ENCODE measurements at regions not wholly inside any gene's neighbourhood (a gene's known extent, or its start where the extent isn't known, plus 50 kb on each side); places are given as distances from the start of the nearest gene placed in this dataset.
A peak's percentile ranks its signal among the peaks of the same experiment; 100 is the strongest.

GRCh38 chr6:23390221-23390620 is 735.8 kb upstream of the NRSN1 start:
- DNase-seq = no peak

GRCh38 chr6:23394681-23395080 is 731.3 kb upstream of the NRSN1 start:
- no peak for DNase-seq

DNA sequence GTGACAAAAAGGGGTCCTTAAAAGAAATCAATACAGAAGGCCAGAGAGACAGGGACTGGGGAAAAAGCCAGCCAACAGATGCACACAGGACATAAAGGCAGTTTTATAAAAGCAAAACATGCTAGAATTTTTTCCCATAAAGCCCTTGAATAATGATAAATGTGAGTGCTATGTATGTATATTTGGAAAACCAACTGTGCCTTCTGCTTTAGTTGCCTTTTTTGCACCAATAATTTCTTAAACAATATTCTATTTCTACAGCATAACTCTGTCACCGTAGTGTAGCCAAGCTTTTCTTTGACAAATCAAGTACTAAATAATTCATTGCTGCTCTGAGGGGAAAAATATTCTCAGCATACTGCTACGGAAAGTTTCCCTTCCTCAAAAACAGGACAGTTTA is 730.6 kb upstream of the NRSN1 start:
- no peak for DNase-seq

DNA sequence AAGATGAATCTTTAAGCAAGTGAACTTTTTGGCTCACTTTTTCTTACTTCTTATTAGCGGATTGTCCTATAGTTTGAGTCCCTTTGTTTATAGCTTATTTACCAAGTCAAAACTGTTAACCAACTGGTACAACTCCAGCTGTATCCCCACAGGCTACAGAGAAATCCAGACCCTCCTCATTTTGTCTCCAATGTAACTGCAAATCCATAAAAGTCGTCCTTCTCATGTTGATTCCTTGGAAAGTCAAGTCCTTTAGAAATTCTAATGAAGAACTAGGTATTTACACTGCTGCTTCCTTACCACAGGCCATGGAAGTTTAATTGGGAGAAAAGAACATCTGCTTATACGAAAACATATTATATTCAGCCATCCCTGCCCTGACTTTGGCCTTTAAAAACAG is 729.1 kb upstream of the NRSN1 start:
- no peak for DNase-seq

DNA sequence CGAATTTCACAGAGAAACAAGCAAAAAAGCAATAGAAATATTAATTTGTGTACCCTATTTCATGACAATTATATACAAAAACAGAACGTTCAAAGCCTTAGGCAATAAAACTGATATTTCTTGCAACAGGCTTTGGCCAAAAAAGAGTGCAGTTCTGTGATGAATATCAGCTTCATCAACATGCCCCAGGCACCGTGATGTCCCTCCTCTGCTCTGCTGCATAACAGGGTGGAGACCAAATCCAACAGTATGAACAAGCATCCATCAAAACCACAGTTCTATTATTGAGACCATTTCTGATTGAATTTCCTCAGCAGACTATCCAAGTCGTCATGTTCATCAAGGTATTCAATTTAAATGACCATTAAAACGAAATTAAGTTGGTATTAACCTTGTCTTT is 722.6 kb upstream of the NRSN1 start:
- no peak for DNase-seq

DNA sequence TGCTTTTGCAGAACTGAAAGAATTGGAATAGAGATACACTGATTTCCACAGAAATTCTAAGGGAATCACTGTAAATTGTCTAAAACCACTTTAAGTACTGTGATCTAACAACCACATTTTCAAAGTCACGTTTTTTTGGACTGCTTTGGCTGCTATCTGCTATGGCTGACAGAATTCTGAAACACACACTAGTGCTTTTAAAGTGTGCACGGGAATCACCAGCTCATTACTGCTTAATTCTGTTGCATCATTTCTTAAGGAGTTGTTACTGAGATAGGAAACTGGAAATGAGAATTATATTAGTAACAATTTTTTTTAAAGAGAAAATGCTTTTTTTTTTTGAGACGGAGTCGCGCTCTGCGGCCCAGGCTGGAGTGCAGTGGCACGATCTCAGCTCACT is 716.5 kb upstream of the NRSN1 start:
- no peak for DNase-seq

DNA sequence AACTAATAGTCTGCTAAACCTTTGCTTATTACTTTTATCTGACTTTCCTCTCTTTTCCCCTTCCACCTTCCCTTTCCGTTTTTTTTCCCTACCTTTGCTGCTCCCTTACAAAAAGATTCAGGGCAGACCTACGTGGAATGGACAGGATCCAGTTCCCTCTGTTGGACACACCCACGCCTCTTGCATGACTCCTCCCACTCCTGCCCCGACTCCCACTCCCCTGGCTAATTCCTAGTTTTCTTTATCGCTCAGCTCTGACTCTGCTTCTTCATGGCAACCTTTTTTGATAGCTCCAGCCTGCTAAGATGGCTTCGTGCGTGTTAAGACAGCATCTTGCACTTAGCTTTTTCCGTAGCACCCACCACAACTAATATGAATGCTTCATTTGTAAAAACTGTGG is 715.6 kb upstream of the NRSN1 start:
- DNase-seq = no peak

DNA sequence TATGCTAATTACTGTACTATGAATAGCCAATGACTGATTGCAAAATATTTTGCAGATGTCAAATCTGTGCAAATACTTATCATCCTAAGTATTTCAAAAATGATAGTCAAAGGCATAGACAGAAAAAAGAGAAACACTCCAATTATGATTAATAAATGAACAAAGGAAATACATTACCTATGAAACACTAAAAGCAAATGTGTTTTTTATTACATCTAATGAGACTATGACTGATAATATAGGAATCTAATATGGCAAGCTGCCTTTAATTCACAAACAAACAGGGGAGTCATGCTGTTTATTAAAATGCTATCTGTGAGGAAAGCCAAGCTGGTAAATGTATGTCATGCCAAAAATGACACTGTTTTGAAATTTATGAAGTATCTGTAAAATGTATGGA is 713.2 kb upstream of the NRSN1 start:
- DNase-seq = no peak

DNA sequence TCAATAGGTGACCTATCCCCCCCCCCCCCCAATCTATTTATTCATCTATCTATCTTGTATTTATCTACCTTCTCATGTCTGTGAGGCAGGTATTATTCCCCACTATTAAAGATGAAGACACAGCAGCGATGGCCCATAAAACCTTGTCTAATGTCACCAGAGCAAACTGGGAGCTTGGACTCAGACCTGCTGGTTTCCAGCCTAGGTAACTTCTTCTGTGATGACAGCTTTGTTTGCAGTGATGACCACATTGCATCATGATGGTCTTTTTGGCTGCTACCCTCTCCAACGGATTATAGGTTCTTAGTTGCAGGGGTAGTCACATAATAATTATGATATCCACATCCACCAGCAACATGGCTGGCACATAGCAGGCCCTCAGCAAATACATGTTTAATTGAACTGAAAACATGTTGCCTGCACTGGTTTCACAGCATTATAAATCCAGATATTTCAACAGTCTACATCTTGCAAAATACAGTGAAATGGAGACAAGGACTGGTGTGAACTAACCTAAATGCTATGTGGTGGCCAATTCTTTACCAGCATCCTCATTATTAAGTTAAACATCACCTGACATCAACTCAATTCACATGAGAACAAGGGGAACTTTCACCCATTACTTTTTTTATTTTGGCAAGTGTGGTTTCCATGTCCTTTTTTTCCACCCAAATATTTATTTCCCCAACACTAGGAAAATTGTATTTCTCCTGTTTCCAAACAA is 712.5 kb upstream of the NRSN1 start:
- DNase-seq = no peak

DNA sequence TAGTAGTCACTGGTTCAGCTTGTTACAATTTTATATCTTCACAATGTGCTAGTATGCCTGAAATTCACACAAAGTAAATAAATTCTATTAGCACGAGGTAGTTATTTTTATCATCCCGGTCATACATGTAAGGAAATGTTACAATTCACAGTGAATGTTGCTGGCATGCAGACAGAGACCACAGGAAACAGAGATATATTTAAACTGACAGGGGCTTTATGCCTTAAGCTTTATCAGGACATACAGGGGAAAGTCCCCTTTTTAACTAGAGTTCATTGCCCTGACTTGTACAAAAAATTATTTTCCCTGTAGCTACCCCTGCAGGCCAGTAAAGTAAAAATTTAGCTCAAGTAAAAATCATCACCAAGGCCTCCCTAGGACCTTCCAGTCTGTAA is 712.0 kb upstream of the NRSN1 start:
- DNase-seq = no peak

DNA sequence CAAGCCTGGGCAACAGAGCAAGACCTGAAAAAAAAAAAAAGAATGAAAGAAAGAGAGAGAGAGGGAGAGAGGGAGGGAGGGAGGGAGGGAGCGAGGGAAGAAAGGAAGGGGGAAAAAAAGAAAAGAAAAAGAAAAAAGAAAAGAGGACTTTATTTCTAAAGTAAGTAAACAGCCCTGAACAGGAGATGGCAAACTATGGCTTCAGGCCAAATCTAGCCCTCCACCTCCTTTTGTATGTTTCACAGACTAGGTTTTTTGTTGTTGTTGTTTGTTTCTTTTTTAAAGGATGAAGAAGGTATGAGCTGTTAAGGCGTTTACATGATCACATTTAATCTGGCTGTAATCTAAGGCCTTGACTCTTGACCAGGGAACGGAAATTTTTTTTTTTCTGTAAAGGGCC is 711.1 kb upstream of the NRSN1 start:
- no peak for DNase-seq

DNA sequence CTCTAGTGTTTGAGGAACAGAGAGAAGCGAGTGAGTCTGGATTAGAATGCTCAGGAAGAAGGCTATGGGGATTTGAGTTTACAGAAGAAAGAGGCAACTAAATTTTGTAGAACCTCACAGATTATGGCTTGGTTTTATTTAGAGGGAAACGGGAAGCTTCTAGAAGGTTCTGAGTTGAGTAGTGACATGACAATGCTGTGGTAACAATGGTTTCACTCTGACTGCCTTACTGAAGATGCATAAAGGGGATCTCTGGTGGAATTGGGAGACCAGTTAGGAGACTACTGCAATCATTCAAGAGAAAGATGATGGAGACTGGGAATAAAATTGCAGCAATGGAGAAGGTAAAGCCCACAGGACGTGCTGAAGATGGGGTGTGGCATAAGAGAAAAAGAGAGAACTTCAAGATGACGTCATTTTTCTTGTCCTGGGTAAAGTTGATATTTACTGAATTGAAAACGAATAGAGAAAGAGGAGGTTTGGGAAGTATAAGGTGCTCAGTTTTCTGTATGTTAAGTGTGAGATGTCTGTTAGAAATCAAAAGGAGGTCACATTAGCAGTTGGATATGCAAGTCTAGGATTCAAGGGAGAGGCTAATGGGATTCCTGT is 710.1 kb upstream of the NRSN1 start:
- no peak for DNase-seq

GRCh38 chr6:23417133-23417532 is 708.9 kb upstream of the NRSN1 start:
- DNase-seq = no peak

- no peak for DNase-seq
Measured at GRCh38 chr6:23418095-23418494, 707.9 kb upstream of the NRSN1 start.

- DNase-seq = no peak
Measured at GRCh38 chr6:23419046-23419445, 707.0 kb upstream of the NRSN1 start.

GRCh38 chr6:23420659-23421350 is 705.2 kb upstream of the NRSN1 start:
- no peak for DNase-seq

DNA sequence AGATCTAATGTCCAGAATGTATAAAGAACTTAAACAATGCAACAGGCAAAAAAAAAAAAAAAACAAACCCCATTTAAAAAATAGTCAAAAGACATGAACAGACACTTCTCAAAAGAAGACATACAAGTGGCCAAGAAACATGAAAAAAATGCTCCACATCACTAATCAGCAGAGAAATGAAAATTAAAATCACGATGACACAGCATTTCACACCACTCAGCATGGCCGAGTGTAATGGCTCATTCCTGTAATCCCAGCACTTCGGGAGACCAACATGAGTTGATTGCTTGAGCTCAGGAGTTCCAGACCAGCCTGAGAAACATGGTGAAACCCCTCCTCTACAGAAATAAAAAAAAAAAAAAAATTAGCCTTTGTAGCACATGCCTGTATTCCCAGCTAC is 701.4 kb upstream of the NRSN1 start:
- no peak for DNase-seq

GRCh38 chr6:23435126-23435525 is 690.9 kb upstream of the NRSN1 start:
- DNase-seq = no peak

DNA sequence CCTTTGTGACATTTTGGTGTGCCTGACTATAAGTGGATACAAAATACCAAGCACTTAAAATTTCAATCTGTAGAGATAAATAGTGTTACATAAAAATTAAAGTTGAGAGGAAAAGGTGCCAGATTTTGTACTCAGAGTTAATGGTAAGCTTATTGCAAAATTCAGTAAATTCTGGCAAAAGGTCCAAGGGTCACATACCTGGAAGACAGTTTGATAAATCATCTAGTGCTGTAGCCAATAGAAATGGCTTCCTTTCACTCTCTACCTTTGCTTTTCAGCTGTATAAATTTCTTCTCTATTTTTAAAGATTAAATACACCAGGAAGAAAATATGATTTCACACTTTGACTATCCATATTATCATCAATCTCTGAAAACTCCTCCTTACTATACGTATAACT is 690.2 kb upstream of the NRSN1 start:
- no peak for DNase-seq

DNA sequence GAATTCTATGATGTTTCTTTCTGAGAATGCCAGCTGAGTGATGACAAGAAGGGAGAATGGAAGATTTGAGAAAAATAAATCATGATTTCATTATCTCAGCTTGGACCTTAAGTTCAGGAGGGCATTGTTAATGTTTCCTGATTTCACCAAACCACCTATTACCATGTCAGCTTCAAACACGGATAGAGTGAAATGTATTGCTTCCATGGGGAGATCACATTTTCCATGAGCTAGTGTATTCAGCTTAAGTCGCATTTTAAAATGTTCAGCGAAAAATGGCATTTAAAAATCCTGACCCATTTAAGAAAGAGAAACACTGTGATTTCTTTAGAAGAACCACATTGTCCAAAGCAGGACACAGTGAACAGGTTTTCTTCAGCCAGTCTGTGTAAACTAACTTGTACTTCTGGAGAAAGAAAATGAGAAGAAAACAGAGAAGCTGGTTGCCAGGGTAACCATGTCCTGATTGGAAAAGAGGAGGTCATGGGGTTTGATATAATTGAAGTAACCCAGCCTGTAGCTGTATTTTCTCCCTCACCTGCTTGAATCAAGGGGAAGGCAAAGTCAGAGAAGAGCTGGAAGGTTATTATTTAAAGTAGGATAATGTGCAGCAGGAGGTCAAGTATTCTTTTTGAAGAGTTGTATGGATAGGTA is 684.1 kb upstream of the NRSN1 start:
- DNase-seq = no peak

GRCh38 chr6:23445157-23445710 is 680.8 kb upstream of the NRSN1 start:
- DNase-seq = no peak

- peak; percentile 19 for DNase-seq
Measured at GRCh38 chr6:23446469-23446967, 679.5 kb upstream of the NRSN1 start.

- DNase-seq = no peak
Measured at GRCh38 chr6:23447731-23448130, 678.3 kb upstream of the NRSN1 start.

Measured in NCI-H510A (cell line).